Stimulated activated CD4-positive, alpha-beta T cell treated with anti-CD3 and anti-CD28 coated beads, Interleukin-4, amount 100 ng/mL, for 24 hours (primary cell): ENCODE measurements at regions not wholly inside any gene's neighbourhood (a gene's known extent, or its start where the extent isn't known, plus 50 kb on each side); places are given as distances from the start of the nearest gene placed in this dataset.

ENCODE experiments used
- DNase-seq: peaks from one replicate; pipeline ENCODE4 v3.0.0-alpha.2; 2020

- no peak for DNase-seq
These were observed 144.1 kb downstream of the CD8B2 start for GRCh38 chr2:106631281-106631680.

GRCh38 chr2:106638043-106638442 is 150.9 kb downstream of the CD8B2 start:
- no peak for DNase-seq

- no peak for DNase-seq
These were observed 151.4 kb downstream of the CD8B2 start for GRCh38 chr2:106638580-106638979.

- no peak for DNase-seq
These were observed 155.5 kb downstream of the CD8B2 start for GRCh38 chr2:106642679-106643078.

GRCh38 chr2:106644623-106645022 is 157.5 kb downstream of the CD8B2 start:
- DNase-seq = no peak

GRCh38 chr2:106646605-106647004 is 159.4 kb downstream of the CD8B2 start:
- DNase-seq = no peak

GRCh38 chr2:106649306-106649705 is 162.1 kb downstream of the CD8B2 start:
- DNase-seq = no peak

- DNase-seq = no peak
These were observed 166.3 kb downstream of the CD8B2 start for GRCh38 chr2:106653465-106653864.

GRCh38 chr2:106658616-106659015 is 171.5 kb downstream of the CD8B2 start:
- no peak for DNase-seq

- no peak for DNase-seq
These were observed 177.5 kb downstream of the CD8B2 start for GRCh38 chr2:106664669-106665068.

GRCh38 chr2:106667478-106668070 is 180.4 kb downstream of the CD8B2 start:
- no peak for DNase-seq

- no peak for DNase-seq
These were observed 198.2 kb downstream of the CD8B2 start for GRCh38 chr2:106685180-106685897.

GRCh38 chr2:106686814-106687213 is 199.2 kb downstream of the ST6GAL2 start:
- no peak for DNase-seq

GRCh38 chr2:106694964-106695470 is 190.9 kb downstream of the ST6GAL2 start:
- DNase-seq = no peak

GRCh38 chr2:106695919-106696318 is 190.0 kb downstream of the ST6GAL2 start:
- DNase-seq = no peak

GRCh38 chr2:106700616-106701015 is 185.4 kb downstream of the ST6GAL2 start:
- no peak for DNase-seq

- no peak for DNase-seq
These were observed 184.6 kb downstream of the ST6GAL2 start for GRCh38 chr2:106701203-106702022.

- no peak for DNase-seq
These were observed 182.8 kb downstream of the ST6GAL2 start for GRCh38 chr2:106703161-106703560.

- no peak for DNase-seq
These were observed 181.2 kb downstream of the ST6GAL2 start for GRCh38 chr2:106704798-106705197.

GRCh38 chr2:106705877-106706276 is 180.1 kb downstream of the ST6GAL2 start:
- DNase-seq = no peak

- no peak for DNase-seq
These were observed 179.7 kb downstream of the ST6GAL2 start for GRCh38 chr2:106706283-106706682.

- no peak for DNase-seq
These were observed 177.8 kb downstream of the ST6GAL2 start for GRCh38 chr2:106708209-106708608.

GRCh38 chr2:106709229-106709628 is 176.7 kb downstream of the ST6GAL2 start:
- no peak for DNase-seq

GRCh38 chr2:106719222-106719621 is 166.7 kb downstream of the ST6GAL2 start:
- DNase-seq = no peak
